Ascending aorta (tissue), 2 donors: ENCODE measurements at regions not wholly inside any gene's neighbourhood (a gene's known extent, or its start where the extent isn't known, plus 50 kb on each side); places are given as distances from the start of the nearest gene placed in this dataset.

ENCODE experiments used
- DNase-seq, 2 donors: peaks; one replicate each; pipeline ENCODE4 v3.0.0-alpha.2; 2019; ENCODE audit warnings: low spot score in 2 of 2
- H3K27ac ChIP-seq, 2 donors: fragments of 200-600 bp; sonication (generic); one replicate each; pipeline ENCODE4 v1.5.1; 2016 to 2017; ENCODE audit warnings: mild to moderate bottlenecking in 1 of 2
- H3K27me3 ChIP-seq: fragments of 200-600 bp; sonication (generic); one replicate; pipeline ENCODE4 v1.5.1; 2017
- H3K36me3 ChIP-seq, 2 donors: fragments of 200-600 bp; sonication (generic); one replicate each; pipeline ENCODE4 v1.5.1; 2016
- H3K4me1 ChIP-seq, 2 donors: fragments of 200-600 bp; sonication (generic); one replicate each; pipeline ENCODE4 v1.5.1; 2016 to 2017; ENCODE audit warnings: mild to moderate bottlenecking in 1 of 2
- H3K4me3 ChIP-seq, 2 donors: fragments of 200-600 bp; sonication (generic); one replicate each; pipeline ENCODE4 v1.5.1; 2016 to 2017; ENCODE audit warnings: mild to moderate bottlenecking in 1 of 2
- H3K9me3 ChIP-seq, 2 donors: fragments of 200-600 bp; sonication (generic); one replicate each; pipeline ENCODE4 v1.5.1; 2016
- CTCF ChIP-seq, 3 experiments: fragments of 200-600 bp in 2 of 3; fragments of 450-650 bp in 1 of 3; sonication (generic) in 2 of 3; IDR thresholded peaks; one replicate each; pipeline ENCODE4 v1.5.1; 2016 to 2019; ENCODE audit warnings: antibody characterized with exemption in 3 of 3, mild to moderate bottlenecking in 1 of 3, moderate library complexity in 1 of 3
- intact Hi-C: fragments of 100-400 bp; cut with DNase I; formaldehyde crosslinking; loops from one replicate; pipeline ENCODE4 v1.15.1; 2023

GRCh38 chr13:106701771-106702341, 133.9 kb upstream of the ARGLU1 start:
- no peaks in the 10 kb centered on the region for H3K27me3 ChIP-seq
- no peaks in the 10 kb centered on the region for H3K9me3 ChIP-seq
- H3K4me3 ChIP-seq, result no peak overlapping the region
- no peak overlapping the region for H3K27ac ChIP-seq
- no peaks in the 10 kb centered on the region for H3K4me1 ChIP-seq
- intact Hi-C loops, result no loop called here
- no peaks in the 10 kb centered on the region for H3K36me3 ChIP-seq
- DNase-seq, result no peak
- no peak for TF ChIP-seq CTCF (IDR thresholded peaks at IDR 0.05)

GRCh38 chr13:106700439-106700838, 132.5 kb upstream of the ARGLU1 start:
- H3K4me3 ChIP-seq, result no peak overlapping the region
- intact Hi-C loops, result no loop called here
- H3K27ac ChIP-seq, result no peak overlapping the region
- TF ChIP-seq CTCF (IDR thresholded peaks at IDR 0.05), result no peak
- no peak for DNase-seq
- no peaks in the 10 kb centered on the region for H3K36me3 ChIP-seq
- no peaks in the 10 kb centered on the region for H3K9me3 ChIP-seq
- H3K27me3 ChIP-seq, result no peaks in the 10 kb centered on the region
- no peaks in the 10 kb centered on the region for H3K4me1 ChIP-seq

- no peak for TF ChIP-seq CTCF (IDR thresholded peaks at IDR 0.05)
- H3K27me3 ChIP-seq, result no peaks in the 10 kb centered on the region
- H3K4me1 ChIP-seq, result no peaks in the 10 kb centered on the region
- no peaks in the 10 kb centered on the region for H3K9me3 ChIP-seq
- no peak overlapping the region for H3K4me3 ChIP-seq
- intact Hi-C loops, result no loop called here
- H3K27ac ChIP-seq, result no peak overlapping the region
- no peak for DNase-seq
- no peaks in the 10 kb centered on the region for H3K36me3 ChIP-seq
Measured at GRCh38 chr13:106700007-106700406, 132.1 kb upstream of the ARGLU1 start.

GRCh38 chr13:106699311-106699710, 131.4 kb upstream of the ARGLU1 start:
- Histone ChIP-seq H3K36me3 (no peaks in the 10 kb centered on the region), H3K9me3 (no peaks in the 10 kb centered on the region), H3K27me3 (no peaks in the 10 kb centered on the region), H3K4me1 (no peaks in the 10 kb centered on the region), H3K27ac (no peak overlapping the region), H3K4me3 (no peak overlapping the region)
- DNase-seq, result no peak
- intact Hi-C loops, result no loop called here
- TF ChIP-seq CTCF (IDR thresholded peaks at IDR 0.05), result no peak

- Histone ChIP-seq H3K27ac (no peak overlapping the region), H3K36me3 (no peaks in the 10 kb centered on the region), H3K27me3 (no peaks in the 10 kb centered on the region), H3K4me3 (no peak overlapping the region), H3K4me1 (no peaks in the 10 kb centered on the region), H3K9me3 (no peaks in the 10 kb centered on the region)
- no peak for DNase-seq
- intact Hi-C loops, result no loop called here
- TF ChIP-seq CTCF (IDR thresholded peaks at IDR 0.05), result no peak
Measured at GRCh38 chr13:106696719-106697118, 128.8 kb upstream of the ARGLU1 start.

- no peak overlapping the region for H3K27ac ChIP-seq
- H3K36me3 ChIP-seq, result no peaks in the 10 kb centered on the region
- H3K27me3 ChIP-seq, result no peaks in the 10 kb centered on the region
- intact Hi-C loops, result no loop called here
- no peaks in the 10 kb centered on the region for H3K4me1 ChIP-seq
- DNase-seq, result no peak
- no peak for TF ChIP-seq CTCF (IDR thresholded peaks at IDR 0.05)
- no peaks in the 10 kb centered on the region for H3K9me3 ChIP-seq
- no peak overlapping the region for H3K4me3 ChIP-seq
Measured at GRCh38 chr13:106696140-106696539, 128.2 kb upstream of the ARGLU1 start.
